ENCODE measurements at regions not wholly inside any gene's neighbourhood (a gene's known extent, or its start where the extent isn't known, plus 50 kb on each side); places are given as distances from the start of the nearest gene placed in this dataset.

DNA sequence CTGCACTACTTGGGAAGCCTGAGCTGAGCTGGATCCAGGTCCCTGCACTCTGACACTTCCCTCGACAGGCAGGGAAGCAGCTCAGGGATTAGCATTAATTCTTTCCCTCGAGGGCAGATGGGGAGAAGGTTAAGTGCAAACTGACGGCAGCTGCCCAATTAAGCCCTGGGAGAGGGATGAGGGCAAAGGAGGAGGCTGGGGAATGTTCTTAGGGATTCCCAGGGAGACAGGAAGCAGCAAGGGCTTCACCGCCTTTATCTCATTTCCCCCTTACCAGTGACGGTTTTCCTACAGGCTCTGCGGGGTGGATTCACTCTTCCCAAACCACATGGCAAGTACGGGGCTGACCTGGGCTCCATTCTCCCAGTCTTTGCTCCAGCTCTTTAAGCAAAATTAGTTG lies 519.0 kb upstream of the PROK2 start:
- Mint-ChIP-seq H3K4me3 (no peak overlapping the region), H3K36me3 (no peaks in the 10 kb centered on the region), H3K27me3 (ENCODE audit: low read depth in 3 of 3) (peaks cover 3 to 13% (median 8%) of the 10 kb centered on the region in 3 donors), H3K9me3 (peaks cover 0 to 3% (median 0%) of the 10 kb centered on the region in 7 donors), H3K4me1 (peaks cover 3% of the 10 kb centered on the region), H3K27ac (no peak overlapping the region)
- H2AFZ ChIP-seq (ENCODE audit: insufficient read depth, low read depth, low read length, poor library complexity, severe bottlenecking), result no peak overlapping the region
- H3K36me3 ChIP-seq (replicated peaks in 1 of 2; ENCODE audit: control insufficient read depth in 1 of 2, insufficient read depth in 2 of 2, low read length in 2 of 2), result no peaks in the 10 kb centered on the region
- H3K4me1 ChIP-seq (ENCODE audit: control insufficient read depth in 1 of 2, insufficient read depth in 2 of 2, low read length in 2 of 2), result no peaks in the 10 kb centered on the region
- WGBS (ENCODE audit: insufficient coverage), result 62% methylated on average over 3 of the region's 7 CpGs
- H3K79me2 ChIP-seq (ENCODE audit: insufficient read depth, low read length), result no peaks in the 10 kb centered on the region
- no peak for TF ChIP-seq CTCF (IDR thresholded peaks at IDR 0.05)
- intact Hi-C loops (cut with micrococcal nuclease), result no loop called here
- H3K27me3 ChIP-seq (ENCODE audit: control insufficient read depth in 2 of 2, insufficient read depth in 2 of 2, low read length in 2 of 2), result no peaks in the 10 kb centered on the region
- H3K4me3 ChIP-seq (replicated peaks in 1 of 3; ENCODE audit: low read depth in 2 of 3, low read length in 3 of 3), result no peak overlapping the region
- no peak overlapping the region for H3K4me2 ChIP-seq (replicated peaks; ENCODE audit: extremely low read depth, low read length, poor library complexity, severe bottlenecking)
- no peak for DNase-seq
- no peaks in the 10 kb centered on the region for H3K9me3 ChIP-seq (replicated peaks in 1 of 2; ENCODE audit: control insufficient read depth in 1 of 2, insufficient read depth in 1 of 2, low read length in 2 of 2)
- H4K20me1 ChIP-seq (ENCODE audit: insufficient read depth, low read length), result no peaks in the 10 kb centered on the region
- H3K9ac ChIP-seq (ENCODE audit: insufficient read depth, low read length, poor library complexity, severe bottlenecking), result no peak overlapping the region
- H3K27ac ChIP-seq (ENCODE audit: low read depth in 1 of 2, low read length in 2 of 2), result no peak overlapping the region

GRCh38 chr3:72301779-72302178 lies 516.8 kb upstream of the PROK2 start:
- no peak overlapping the region for H2AFZ ChIP-seq (ENCODE audit: insufficient read depth, low read depth, low read length, poor library complexity, severe bottlenecking)
- TF ChIP-seq CTCF (IDR thresholded peaks at IDR 0.05), result no peak
- H3K27me3 Mint-ChIP-seq (ENCODE audit: low read depth in 3 of 3), result peaks cover 3 to 11% (median 8%) of the 10 kb centered on the region in 3 donors
- H3K4me2 ChIP-seq (replicated peaks; ENCODE audit: extremely low read depth, low read length, poor library complexity, severe bottlenecking), result no peak overlapping the region
- H3K27me3 ChIP-seq (ENCODE audit: control insufficient read depth in 2 of 2, insufficient read depth in 2 of 2, low read length in 2 of 2), result no peaks in the 10 kb centered on the region
- DNase-seq, result no peak
- H4K20me1 ChIP-seq (ENCODE audit: insufficient read depth, low read length), result no peaks in the 10 kb centered on the region
- H3K9ac ChIP-seq (ENCODE audit: insufficient read depth, low read length, poor library complexity, severe bottlenecking), result no peak overlapping the region
- intact Hi-C loops (cut with micrococcal nuclease), result no loop called here
- no peaks in the 10 kb centered on the region for H3K79me2 ChIP-seq (ENCODE audit: insufficient read depth, low read length)
- H3K36me3 ChIP-seq (replicated peaks in 1 of 2; ENCODE audit: control insufficient read depth in 1 of 2, insufficient read depth in 2 of 2, low read length in 2 of 2), result no peaks in the 10 kb centered on the region
- 98% methylated on average over 5 of the region's 8 CpGs for WGBS (ENCODE audit: insufficient coverage)
- H3K4me3 ChIP-seq (replicated peaks in 1 of 3; ENCODE audit: low read depth in 2 of 3, low read length in 3 of 3), result no peak overlapping the region
- peaks cover 0 to 3% (median 0%) of the 10 kb centered on the region in 7 donors for H3K9me3 Mint-ChIP-seq
- H3K4me3 Mint-ChIP-seq, result no peak overlapping the region
- H3K27ac ChIP-seq (ENCODE audit: low read depth in 1 of 2, low read length in 2 of 2), result no peak overlapping the region
- H3K27ac Mint-ChIP-seq, result peak overlapping the region in 2 of 7 donors; percentile 13 to 42
- H3K9me3 ChIP-seq (replicated peaks in 1 of 2; ENCODE audit: control insufficient read depth in 1 of 2, insufficient read depth in 1 of 2, low read length in 2 of 2), result no peaks in the 10 kb centered on the region
- peaks cover 3% of the 10 kb centered on the region for H3K4me1 Mint-ChIP-seq
- H3K36me3 Mint-ChIP-seq, result no peaks in the 10 kb centered on the region
- no peaks in the 10 kb centered on the region for H3K4me1 ChIP-seq (ENCODE audit: control insufficient read depth in 1 of 2, insufficient read depth in 2 of 2, low read length in 2 of 2)
